NCI-H2196 (cell line): ENCODE measurements at regions not wholly inside any gene's neighbourhood (a gene's known extent, or its start where the extent isn't known, plus 50 kb on each side); places are given as distances from the start of the nearest gene placed in this dataset.

ENCODE experiments used
- DNase-seq: peaks from one replicate; lab custom pipeline; 2025; ENCODE audit not compliant: unreplicated experiment; lab: John Stamatoyannopoulos, UW

DNA sequence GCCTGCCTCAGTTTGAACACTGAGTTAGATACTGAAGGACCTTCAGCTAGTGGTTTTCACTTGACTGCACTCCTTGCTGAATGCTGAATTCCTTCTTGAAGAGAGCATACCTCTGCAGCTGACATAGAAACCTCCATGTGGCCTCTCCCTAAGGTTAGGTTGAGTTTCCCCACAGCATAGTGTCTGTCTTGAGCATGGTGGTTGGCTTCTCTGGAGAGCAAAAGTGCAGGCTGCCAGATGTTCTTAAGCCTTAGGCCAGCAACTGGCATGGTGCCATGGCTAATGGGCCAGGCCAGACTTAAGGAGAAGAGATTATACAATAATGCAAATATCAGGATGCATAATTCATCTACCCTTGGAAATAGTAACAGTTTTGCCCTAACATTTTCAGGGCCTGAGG, 545.6 kb upstream of the ZNF385D start:
- DNase-seq, result no peak

- DNase-seq, result no peak
Measured at GRCh38 chr3:22297436-22297835, 546.4 kb upstream of the ZNF385D start.

DNA sequence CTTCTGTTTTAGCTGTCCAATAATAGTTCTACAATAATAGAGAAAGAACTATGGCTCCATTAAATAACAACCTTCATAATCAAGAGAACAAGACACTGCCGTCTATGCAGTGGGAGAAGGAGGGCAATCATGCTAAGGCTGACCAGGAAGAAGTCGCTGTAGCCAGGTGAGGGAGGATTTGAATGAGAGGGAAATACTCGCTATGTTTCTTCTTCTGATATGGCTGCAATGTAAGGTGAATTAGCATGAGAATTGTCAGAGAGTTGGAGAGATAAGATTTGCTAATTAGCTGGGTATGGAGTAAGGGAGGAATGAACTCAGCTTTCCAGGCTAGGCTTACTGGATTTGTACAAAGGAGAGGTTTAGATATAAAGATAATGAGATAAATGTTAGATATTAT, 555.4 kb upstream of the ZNF385D start:
- no peak for DNase-seq

DNA sequence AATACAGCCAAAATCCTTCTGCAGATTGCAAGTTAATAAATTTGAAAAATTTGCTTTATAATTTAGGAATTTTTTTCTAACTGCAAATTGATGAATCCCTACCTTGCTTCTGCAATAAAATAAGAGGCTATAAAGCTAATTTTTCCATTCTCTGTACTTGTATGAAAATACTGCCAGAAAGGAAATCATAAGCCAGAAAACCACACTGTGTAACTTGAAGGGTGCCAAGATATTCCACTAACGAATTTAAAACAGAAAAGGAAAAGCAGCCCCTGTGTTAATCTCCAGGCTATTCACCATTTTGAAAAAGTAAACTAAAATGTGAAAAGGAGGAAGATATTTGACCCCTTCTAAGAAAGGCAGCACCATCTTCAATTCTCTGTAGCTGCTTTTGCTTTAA, 557.9 kb upstream of the ZNF385D start:
- DNase-seq, result no peak

GRCh38 chr3:22315925-22316324, 564.9 kb upstream of the ZNF385D start:
- DNase-seq, result no peak

GRCh38 chr3:22318325-22318724, 567.3 kb upstream of the ZNF385D start:
- DNase-seq, result no peak

DNA sequence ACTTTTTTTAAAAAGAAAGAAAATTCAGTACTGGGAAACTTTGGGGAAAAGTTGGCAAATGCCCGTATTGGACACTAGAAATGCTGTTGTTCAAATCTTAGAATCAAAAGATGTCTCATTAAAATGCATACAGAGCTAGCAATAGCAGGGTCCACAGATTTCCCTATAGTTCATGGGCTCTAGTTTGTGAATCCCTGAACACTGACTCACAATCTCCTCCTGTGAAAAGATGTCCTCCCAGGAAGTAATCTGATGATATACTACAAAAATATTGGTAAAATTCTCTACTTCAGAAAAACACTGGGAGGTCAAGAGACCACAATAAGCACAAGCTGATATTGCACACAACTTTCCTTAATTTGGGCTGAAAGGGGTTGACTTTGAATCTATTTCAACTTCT, 568.4 kb upstream of the ZNF385D start:
- no peak for DNase-seq

DNA sequence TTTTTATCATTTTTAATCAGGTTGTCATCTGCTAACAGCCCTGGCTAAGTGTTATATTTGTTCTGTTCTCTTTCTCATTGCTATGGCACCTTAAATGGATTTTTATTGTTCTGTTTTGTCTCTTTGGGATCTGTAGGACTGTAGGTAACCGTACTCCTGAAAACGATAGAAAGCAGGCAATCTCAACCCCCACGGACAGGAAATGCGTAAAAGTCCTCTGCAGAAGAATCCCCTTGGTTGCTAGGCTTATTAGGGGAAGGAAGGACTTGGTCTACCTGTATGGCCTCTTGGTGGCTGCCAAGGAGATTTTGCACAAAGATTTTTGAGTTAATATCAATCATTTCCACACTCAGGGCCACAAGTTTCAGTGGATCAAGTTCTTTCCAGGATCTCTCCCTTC, 571.9 kb upstream of the ZNF385D start:
- DNase-seq, result no peak

GRCh38 chr3:22326305-22326704, 575.3 kb upstream of the ZNF385D start:
- DNase-seq, result no peak

DNA sequence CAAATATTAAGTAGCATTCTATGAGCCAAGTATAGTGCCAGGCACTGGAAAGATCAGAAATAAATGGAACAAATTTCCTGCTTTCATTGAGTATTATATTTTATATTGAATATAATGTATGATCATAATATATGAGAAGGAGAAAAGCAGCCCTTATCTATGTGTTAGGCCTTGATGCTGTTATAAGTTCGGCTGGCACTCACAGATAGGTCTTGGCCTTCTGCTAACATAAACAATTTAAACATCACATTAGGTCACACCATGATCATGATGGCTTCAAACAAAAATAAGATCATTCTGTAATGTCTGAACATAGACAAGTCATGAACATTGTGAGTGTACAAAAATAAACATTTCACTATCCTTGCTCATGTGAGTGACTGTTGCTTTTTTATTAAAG, 584.0 kb upstream of the ZNF385D start:
- no peak for DNase-seq

DNA sequence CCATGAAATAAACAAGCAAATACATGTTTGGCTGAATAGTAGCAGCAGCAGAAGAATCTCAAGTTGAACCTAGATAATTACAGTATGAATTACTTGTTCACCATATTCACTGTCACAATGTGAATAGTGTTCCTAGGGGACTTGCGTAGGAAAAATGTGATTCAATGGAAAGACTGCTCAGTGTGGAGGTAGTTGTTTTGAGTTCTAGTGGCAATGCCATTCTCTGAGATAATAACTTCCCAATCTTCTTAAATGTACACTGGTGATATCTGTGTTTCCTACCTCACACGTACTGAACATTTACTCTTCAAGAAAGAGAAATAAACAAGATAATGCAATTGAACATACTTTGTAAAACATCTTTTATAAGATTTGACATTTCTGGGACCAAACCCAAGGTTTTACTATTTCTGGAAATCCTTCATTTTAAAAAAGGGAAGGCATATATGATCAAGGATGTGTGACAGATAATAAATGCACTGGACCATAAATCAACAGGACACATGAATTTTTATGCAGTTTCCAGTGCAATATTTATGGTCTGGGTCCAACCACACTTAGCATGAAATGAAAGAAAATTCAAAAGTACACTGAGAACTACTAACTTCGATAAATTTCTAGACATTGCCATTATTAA, 598.3 kb upstream of the ZNF385D start:
- no peak for DNase-seq

DNA sequence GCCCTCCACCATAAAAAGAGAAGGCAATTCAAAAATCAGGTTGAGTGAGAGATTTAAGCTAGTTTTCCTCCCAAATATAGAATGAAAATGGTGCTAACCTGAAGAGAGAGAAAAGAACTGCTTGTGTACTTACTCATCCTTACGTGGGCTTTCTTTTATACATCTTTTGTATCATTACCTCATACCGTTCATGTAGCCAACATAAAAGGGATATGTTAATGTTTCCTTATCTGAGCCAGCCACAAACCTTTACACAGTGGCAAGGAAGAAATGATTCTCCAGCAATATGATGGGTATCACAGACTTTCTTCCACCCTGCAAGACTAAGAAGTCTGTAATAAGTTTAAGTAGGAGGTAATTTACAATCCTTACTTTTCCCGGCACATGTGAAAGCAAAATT, 600.8 kb upstream of the ZNF385D start:
- DNase-seq, result no peak

DNA sequence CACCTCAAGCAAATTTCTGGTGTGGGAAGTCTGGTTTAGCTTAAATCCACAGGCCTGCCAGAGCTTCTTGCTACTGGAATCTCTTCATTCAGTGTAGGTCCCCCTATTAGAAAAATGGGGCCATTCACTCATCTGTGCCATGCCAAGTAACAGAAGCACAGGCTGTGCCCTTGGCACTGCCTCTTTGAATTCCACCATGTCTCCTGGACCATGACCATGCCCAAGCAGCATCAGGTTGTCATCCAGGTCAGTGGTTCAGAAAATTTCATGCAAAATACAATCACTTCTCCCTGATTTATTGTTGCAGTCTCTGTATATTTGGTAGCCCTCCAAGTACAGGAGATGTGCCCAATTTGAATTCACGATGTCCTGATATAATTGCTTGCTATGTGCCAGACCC, 602.1 kb upstream of the ZNF385D start:
- DNase-seq, result no peak

- DNase-seq, result no peak
Measured at GRCh38 chr3:22358334-22358733, 607.3 kb upstream of the ZNF385D start.

DNA sequence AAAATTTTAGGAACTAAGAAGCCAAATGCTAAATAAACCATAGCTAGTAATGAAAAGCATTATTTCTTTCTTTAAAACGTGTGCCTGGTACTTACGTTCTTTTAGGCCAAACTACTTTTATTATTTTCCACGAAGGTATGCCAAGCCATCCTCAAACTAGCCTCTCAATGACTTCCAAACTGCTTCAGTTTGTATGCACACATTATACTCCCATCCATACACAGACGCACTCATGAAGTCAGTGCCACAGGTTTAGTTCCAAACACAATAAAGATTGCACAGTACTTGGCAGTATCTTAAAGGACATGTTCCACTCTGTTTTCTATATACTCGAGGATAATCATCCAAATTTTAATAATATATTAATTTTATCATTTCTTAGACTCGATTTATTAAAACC, 609.2 kb upstream of the ZNF385D start:
- DNase-seq, result no peak

DNA sequence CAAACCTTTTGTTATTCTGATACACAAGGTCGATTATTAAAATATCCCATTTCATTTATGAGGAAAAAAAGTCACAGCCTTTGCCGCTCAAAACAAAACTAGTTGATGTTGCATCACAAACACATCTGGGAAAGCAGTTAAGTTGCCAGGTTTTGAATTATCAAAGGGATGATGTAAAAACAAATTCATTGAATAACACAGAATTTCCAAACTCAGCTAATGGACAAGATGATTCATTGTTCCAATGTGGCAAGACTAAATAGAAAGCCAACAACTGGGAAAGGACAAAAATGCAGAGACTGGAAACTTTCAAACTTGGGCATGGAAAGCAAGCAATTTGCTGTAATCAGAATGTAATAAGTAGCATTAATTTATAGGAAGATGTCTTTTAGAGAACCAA, 610.0 kb upstream of the ZNF385D start:
- no peak for DNase-seq

GRCh38 chr3:22361521-22361920, 610.5 kb upstream of the ZNF385D start:
- DNase-seq, result no peak

GRCh38 chr3:22364851-22365250, 613.8 kb upstream of the ZNF385D start:
- DNase-seq, result no peak

GRCh38 chr3:22366781-22367180, 615.8 kb upstream of the ZNF385D start:
- DNase-seq, result no peak

GRCh38 chr3:22371036-22371435, 620.0 kb upstream of the ZNF385D start:
- no peak for DNase-seq

- DNase-seq, result no peak
Measured at GRCh38 chr3:22371607-22372291, 620.7 kb upstream of the ZNF385D start.

GRCh38 chr3:22372292-22373062, 621.5 kb upstream of the ZNF385D start:
- no peak for DNase-seq
